ENCODE measurements at regions not wholly inside any gene's neighbourhood (a gene's known extent, or its start where the extent isn't known, plus 50 kb on each side); places are given as distances from the start of the nearest gene placed in this dataset.

GRCh38 chr3:102883515-102883914, 448.7 kb downstream of the ZPLD1 start:
- TF ChIP-seq CTCF (IDR thresholded peaks at IDR 0.05; ENCODE audit: low read depth, low read length, missing control alignments): no peak
- no peak overlapping the region for H3K4me3 ChIP-seq (ENCODE audit: low read depth, low read length)
- DNase-seq (ENCODE audit: low read depth): no peak

DNA sequence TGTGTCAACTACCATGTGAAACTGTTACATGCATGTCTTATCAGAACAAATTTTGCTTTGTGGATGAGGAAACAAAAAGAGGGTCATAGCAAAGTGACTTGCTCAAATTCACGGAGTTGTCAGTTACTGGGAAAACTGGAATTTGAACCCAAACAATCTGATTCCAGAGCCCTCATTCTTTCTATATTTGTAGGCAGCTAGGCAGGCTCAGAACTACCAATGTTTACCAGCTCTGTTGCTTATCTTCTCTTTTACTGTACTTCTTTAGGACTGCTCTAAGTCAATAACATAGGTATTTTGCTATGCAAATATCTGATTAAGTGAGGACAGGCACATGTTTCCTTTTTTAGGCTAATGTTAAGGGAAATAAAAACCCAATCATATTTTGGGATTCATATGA, 450.5 kb downstream of the ZPLD1 start:
- no peak overlapping the region for H3K4me3 ChIP-seq (ENCODE audit: low read depth, low read length)
- TF ChIP-seq CTCF (IDR thresholded peaks at IDR 0.05; ENCODE audit: low read depth, low read length, missing control alignments): no peak
- no peak for DNase-seq (ENCODE audit: low read depth)

DNA sequence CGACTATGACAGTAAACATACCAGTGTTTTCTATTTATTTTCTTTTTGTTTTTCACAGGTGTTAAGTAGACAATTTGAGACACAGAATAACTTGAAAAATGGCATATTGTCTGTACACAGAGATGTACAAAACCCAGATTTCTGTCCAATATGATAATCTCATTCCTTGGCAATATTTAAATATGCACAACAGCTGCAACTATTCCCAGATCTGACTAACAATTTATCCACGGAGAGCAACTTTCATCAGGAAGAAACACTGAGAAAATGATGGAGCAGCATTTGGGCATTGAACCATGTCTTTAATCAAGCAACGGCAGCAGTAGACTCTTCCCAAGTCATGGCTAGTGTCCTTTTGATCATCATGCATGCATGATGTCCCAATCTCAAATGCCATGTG, 452.6 kb downstream of the ZPLD1 start:
- no peak overlapping the region for H3K4me3 ChIP-seq (ENCODE audit: low read depth, low read length)
- TF ChIP-seq CTCF (IDR thresholded peaks at IDR 0.05; ENCODE audit: low read depth, low read length, missing control alignments): no peak
- DNase-seq (ENCODE audit: low read depth): no peak

DNA sequence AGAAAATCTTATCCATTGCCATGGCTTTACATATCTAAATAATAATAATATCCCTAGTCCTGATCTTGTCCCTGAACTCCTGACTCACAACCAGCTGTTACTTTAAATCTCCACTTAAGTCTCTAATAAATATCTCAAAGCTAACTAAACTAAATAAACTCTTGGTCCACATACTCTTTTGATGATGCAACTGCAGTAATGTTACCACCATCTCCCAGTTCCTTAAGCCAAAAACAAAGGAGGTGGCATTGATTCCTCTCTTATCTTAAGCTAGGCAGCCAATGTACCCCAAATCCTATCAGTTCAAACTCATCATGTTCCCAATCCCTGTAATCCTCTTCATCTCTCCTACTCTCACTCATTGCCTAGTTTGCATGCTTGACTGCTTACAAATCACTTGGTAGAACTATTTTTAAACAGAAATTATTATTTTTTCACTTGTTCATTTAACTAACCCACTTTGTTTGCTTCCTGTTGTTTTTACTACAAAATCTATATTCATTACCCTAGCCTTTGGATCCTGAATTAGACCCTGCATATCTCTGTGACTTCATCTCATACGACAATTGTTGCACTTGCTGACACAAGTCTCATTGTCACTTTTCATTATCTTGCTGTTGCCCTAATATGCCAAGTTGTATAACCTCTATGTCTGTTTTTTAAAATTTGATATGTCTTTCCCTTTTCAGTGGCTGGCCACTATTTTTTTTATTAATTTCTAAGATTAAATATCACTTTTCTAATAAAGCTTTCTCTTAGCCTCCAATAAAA, 462.2 kb downstream of the ZPLD1 start:
- no peak for DNase-seq (ENCODE audit: low read depth)
- TF ChIP-seq CTCF (IDR thresholded peaks at IDR 0.05; ENCODE audit: low read depth, low read length, missing control alignments): no peak

DNA sequence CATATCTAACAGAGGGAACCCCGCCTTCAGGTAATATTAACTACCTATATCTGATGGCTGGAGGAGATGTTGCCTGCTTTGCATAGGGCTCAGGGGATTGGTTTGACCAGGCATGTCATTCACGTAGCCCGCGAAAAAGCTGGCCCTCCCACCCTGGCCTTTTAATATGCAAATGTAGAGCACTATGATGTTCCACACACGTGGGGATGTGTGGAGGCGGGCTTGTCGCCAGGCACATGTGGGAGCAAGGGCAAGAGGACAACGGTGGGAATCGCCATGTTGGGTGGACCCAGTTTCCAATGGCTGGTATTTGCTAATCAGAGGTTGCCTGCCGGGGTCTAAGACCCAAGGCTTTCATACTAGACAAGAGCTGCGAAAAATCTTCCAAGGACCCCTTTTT, 469.8 kb downstream of the ZPLD1 start:
- no peak for DNase-seq (ENCODE audit: low read depth)
- H3K4me3 ChIP-seq (ENCODE audit: low read depth, low read length): no peak overlapping the region
- TF ChIP-seq CTCF (IDR thresholded peaks at IDR 0.05; ENCODE audit: low read depth, low read length, missing control alignments): no peak

More for the DNA sequence above, 462.2 kb downstream of the ZPLD1 start:
- H3K4me3 ChIP-seq (ENCODE audit: low read depth, low read length): no peak overlapping the region

DNA sequence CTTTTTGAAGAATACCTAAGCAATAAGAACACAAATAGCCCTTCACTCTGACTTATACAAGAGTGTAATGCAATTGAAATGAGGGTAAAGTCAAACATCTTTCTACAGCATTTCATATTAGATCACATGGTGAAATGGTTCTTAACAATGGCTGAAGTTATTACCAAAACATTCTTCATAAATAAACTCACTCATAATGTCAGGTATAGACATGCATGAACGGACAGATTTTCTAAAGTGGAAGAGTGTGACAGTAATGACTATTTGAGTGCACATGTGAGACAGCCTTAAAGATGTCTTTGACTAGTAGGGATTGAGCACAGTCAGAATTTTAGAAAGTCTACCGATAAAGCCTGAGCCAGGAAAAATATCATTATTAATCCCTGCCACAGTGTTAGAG, 471.0 kb downstream of the ZPLD1 start:
- DNase-seq (ENCODE audit: low read depth): no peak
- H3K4me3 ChIP-seq (ENCODE audit: low read depth, low read length): no peak overlapping the region
- TF ChIP-seq CTCF (IDR thresholded peaks at IDR 0.05; ENCODE audit: low read depth, low read length, missing control alignments): no peak

- TF ChIP-seq CTCF (IDR thresholded peaks at IDR 0.05; ENCODE audit: low read depth, low read length, missing control alignments): no peak
- H3K4me3 ChIP-seq (ENCODE audit: low read depth, low read length): no peak overlapping the region
- no peak for DNase-seq (ENCODE audit: low read depth)
These were observed 472.0 kb downstream of the ZPLD1 start for GRCh38 chr3:102906818-102907217.

Data from GM12864 (cell line).